T-helper 1 cell treated with Interleukin-12 subunit alpha and Interleukin-12 subunit beta and Interleukin-4 antibody, amounts not matched to agents 30 μg/mL and 1 μg/mL, for 36 hours (primary cell): ENCODE measurements at regions not wholly inside any gene's neighbourhood (a gene's known extent, or its start where the extent isn't known, plus 50 kb on each side); places are given as distances from the start of the nearest gene placed in this dataset.

Source experiments
- H3K27ac Mint-ChIP-seq: one replicate; pipeline ENCODE4 v1.8.0; 2021; ENCODE audit warnings: mild to moderate bottlenecking, mixed read lengths
- H3K27me3 Mint-ChIP-seq: one replicate; pipeline ENCODE4 v1.8.0; 2021; ENCODE audit warnings: low read depth, mixed read lengths
- H3K36me3 Mint-ChIP-seq: one replicate; pipeline ENCODE4 v1.8.0; 2021; ENCODE audit warnings: low read depth, mixed read lengths
- H3K4me1 Mint-ChIP-seq: one replicate; pipeline ENCODE4 v1.8.0; 2021; ENCODE audit warnings: low read depth, mixed read lengths
- H3K4me3 Mint-ChIP-seq: one replicate; pipeline ENCODE4 v1.8.0; 2021; ENCODE audit warnings: mild to moderate bottlenecking, moderate library complexity, mixed read lengths
- H3K9me3 Mint-ChIP-seq: one replicate; pipeline ENCODE4 v1.8.0; 2021; ENCODE audit warnings: mixed read lengths

GRCh38 chr14:34012978-34013720 lies 62.3 kb upstream of the EGLN3 start:
- H3K4me3 Mint-ChIP-seq, result peak overlapping the region; percentile 51
- H3K27ac Mint-ChIP-seq, result peak overlapping the region; percentile 77
- peaks cover 21% of the 10 kb centered on the region for H3K36me3 Mint-ChIP-seq
- peaks cover 5% of the 10 kb centered on the region for H3K27me3 Mint-ChIP-seq
- H3K9me3 Mint-ChIP-seq, result peaks cover 15% of the 10 kb centered on the region
- H3K4me1 Mint-ChIP-seq, result peaks cover 33% of the 10 kb centered on the region

- peak overlapping the region; percentile 61 for H3K27ac Mint-ChIP-seq
- H3K9me3 Mint-ChIP-seq, result peaks cover 15% of the 10 kb centered on the region
These were observed 61.5 kb upstream of the EGLN3 start for GRCh38 chr14:34012369-34012768.

GRCh38 chr14:34009956-34010355 lies 59.1 kb upstream of the EGLN3 start:
- peaks cover 23% of the 10 kb centered on the region for H3K4me1 Mint-ChIP-seq
- peaks cover 15% of the 10 kb centered on the region for H3K9me3 Mint-ChIP-seq
- H3K27ac Mint-ChIP-seq, result no peak overlapping the region
- no peak overlapping the region for H3K4me3 Mint-ChIP-seq
- H3K27me3 Mint-ChIP-seq, result peaks cover 26% of the 10 kb centered on the region
- H3K36me3 Mint-ChIP-seq, result peaks cover 28% of the 10 kb centered on the region

More at GRCh38 chr14:34012369-34012768, 61.5 kb upstream of the EGLN3 start:
- Mint-ChIP-seq H3K36me3 (peaks cover 21% of the 10 kb centered on the region), H3K4me3 (peak overlapping the region; percentile 28), H3K4me1 (peaks cover 30% of the 10 kb centered on the region), H3K27me3 (peaks cover 12% of the 10 kb centered on the region)

GRCh38 chr14:34007902-34008301 lies 57.0 kb upstream of the EGLN3 start:
- no peak overlapping the region for H3K4me3 Mint-ChIP-seq
- no peak overlapping the region for H3K27ac Mint-ChIP-seq
- H3K4me1 Mint-ChIP-seq, result peaks cover 9% of the 10 kb centered on the region
- H3K36me3 Mint-ChIP-seq, result peaks cover 30% of the 10 kb centered on the region
- H3K9me3 Mint-ChIP-seq, result peaks cover 15% of the 10 kb centered on the region
- H3K27me3 Mint-ChIP-seq, result peaks cover 26% of the 10 kb centered on the region

- Mint-ChIP-seq H3K27me3 (peaks cover 40% of the 10 kb centered on the region), H3K36me3 (peaks cover 33% of the 10 kb centered on the region), H3K27ac (no peak overlapping the region), H3K4me3 (no peak overlapping the region), H3K9me3 (peaks cover 15% of the 10 kb centered on the region), H3K4me1 (peaks cover 4% of the 10 kb centered on the region)
These were observed 55.0 kb upstream of the EGLN3 start for GRCh38 chr14:34005901-34006300.

- Mint-ChIP-seq H3K27ac (no peak overlapping the region), H3K9me3 (peaks cover 9% of the 10 kb centered on the region), H3K27me3 (peaks cover 46% of the 10 kb centered on the region), H3K4me1 (peaks cover 2% of the 10 kb centered on the region), H3K36me3 (peaks cover 32% of the 10 kb centered on the region), H3K4me3 (no peak overlapping the region)
These were observed 54.0 kb upstream of the EGLN3 start for GRCh38 chr14:34004881-34005280.

GRCh38 chr14:34003691-34004090 lies 52.8 kb upstream of the EGLN3 start:
- H3K4me3 Mint-ChIP-seq, result no peak overlapping the region
- H3K36me3 Mint-ChIP-seq, result peaks cover 29% of the 10 kb centered on the region
- no peak overlapping the region for H3K27ac Mint-ChIP-seq
- H3K27me3 Mint-ChIP-seq, result peaks cover 52% of the 10 kb centered on the region
- no peaks in the 10 kb centered on the region for H3K9me3 Mint-ChIP-seq
- H3K4me1 Mint-ChIP-seq, result peaks cover 3% of the 10 kb centered on the region

- Mint-ChIP-seq H3K36me3 (peaks cover 31% of the 10 kb centered on the region), H3K4me3 (no peak overlapping the region), H3K4me1 (peaks cover 8% of the 10 kb centered on the region), H3K9me3 (no peaks in the 10 kb centered on the region), H3K27ac (no peak overlapping the region), H3K27me3 (peaks cover 56% of the 10 kb centered on the region)
These were observed 52.3 kb upstream of the EGLN3 start for GRCh38 chr14:34003082-34003668.
